HG03521 (cell line): ENCODE measurements at regions not wholly inside any gene's neighbourhood (a gene's known extent, or its start where the extent isn't known, plus 50 kb on each side); places are given as distances from the start of the nearest gene placed in this dataset.
A peak's percentile ranks its signal among the peaks of the same experiment; 100 is the strongest.

Experiments
- ATAC-seq: cut with Tn5 transposase; IDR thresholded peaks from one replicate; pipeline ENCODE4 v1.9.1; 2021; ENCODE audit warnings: mild to moderate bottlenecking, moderate library complexity; ENCODE audit not compliant: unreplicated experiment

DNA sequence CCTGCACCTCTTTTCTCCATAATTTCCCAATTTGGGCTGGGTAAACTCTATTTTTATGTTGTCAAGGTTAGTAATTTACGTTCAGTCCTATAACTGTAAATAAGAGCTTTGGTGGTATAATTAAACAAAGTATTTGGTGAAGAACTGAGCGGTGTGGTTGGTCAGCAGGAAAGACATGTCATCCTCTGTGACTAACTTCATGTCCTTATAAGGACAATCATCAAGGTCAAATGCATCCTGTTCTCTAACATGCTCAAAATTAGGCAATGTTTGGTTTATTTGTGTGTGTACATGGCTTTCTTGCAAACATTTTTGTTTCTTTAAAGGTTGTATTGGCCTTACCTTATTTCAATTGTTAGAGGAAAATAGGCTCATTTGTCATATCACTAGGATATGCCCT lies 121.5 kb upstream of the NABP1 start:
- ATAC-seq, result no peak

DNA sequence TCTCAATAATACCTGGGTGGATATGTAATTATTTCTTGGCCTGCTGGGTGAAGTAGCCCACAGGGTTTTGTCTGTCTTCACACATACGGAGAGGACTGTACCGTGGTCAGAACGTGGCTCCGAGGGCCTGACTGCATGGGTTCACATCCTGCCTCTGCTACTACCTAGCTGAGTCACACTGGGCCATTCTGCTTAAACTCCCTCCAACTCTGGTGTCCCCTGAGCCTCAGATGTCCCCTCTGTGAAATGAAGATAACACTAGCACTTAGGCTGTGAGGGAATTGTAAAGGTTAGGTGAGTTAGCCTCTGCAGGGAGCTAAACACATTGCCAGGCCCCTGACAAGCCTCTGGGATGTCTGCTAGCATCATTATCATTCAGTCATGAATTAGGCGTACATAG lies 120.1 kb upstream of the NABP1 start:
- ATAC-seq, result no peak

DNA sequence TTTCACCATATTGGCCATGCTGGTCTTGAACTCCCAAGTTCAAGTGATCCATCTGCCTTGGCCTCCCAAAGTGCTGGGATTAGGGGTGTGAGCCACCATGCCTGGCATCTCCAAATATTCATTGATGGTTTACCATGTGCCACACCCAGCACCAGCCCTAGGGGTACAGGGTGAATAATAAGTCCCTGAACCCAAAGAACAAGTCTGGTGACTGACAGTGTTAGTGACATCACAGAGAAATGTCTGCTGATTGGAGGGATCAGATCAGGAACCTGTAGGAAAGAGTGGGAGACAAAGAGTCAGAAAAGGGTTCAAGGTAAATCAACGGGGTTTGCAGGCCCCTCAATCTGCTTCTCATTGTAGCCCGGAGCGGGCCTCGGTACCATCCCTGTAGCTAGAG lies 118.4 kb upstream of the NABP1 start:
- no peak for ATAC-seq

DNA sequence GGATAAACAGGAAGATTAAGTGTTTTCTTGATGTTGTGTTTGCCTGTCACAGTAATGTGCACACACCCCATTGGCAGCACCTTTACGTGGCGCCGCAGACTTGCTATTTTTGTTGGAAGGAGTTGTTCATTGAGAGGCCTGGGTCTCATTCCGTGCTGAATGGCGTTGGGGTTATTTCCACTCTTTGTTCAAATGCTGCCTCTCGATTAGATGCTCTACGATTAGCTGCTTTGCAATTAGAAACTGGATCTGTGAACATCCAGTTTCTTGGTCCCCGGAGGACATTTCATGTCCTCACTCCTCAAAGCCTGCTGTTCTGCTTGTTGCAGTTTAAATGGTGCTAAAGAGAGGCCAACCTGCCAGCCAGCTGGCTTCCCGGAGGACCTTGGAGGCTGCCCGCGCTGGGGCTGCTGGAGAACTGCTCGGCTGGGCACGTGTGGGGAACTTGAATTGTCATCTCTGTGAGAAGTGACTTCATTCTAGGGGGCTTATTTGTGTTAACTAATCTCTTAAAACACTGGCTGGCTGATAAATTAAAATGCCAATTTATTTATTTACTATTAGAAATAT lies 117.4 kb upstream of the NABP1 start:
- ATAC-seq, result no peak

DNA sequence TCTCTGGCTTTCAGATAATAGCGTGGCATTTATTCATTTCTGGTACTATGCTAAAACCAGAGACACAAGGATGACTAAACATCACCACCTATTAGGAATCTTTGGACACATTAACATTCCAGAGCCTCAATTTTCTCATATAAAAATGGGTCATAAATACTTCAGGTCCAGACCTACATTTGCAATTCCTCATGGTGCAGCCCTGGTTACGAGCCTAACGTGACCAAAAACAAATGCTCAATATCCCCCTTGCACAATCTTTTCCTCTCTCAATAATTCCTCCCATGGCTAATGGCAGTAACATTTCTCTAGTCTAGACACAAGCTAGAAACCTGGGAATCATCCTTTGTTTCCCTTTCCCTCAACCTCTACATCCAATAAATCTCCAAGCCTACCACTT lies 112.8 kb upstream of the NABP1 start:
- ATAC-seq, result no peak

DNA sequence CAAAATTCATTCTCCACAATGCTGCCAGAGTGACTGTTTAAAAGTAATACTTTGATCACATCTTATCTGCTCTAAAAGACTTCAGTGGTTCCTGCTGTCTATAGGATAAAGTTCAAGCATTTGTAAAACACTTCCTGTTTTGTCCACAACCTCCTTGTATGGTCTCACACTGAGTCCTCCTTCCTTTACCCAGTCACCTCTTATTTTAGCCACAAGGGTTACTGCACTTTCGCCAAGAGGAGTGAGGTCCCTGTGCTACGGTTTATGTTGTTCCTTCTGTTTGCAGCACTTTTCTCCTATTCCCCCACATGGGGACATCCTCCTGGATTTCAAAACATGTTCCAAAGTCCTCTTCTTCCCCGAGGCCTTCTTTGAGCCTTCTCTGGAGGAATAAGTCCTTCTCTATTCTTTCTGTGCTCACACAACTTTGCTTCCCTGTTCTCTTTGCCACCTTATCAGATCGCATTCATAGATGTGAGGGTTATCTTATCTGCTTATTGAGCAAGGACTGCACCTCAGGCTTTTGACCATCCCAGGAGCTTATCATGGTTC lies 112.2 kb upstream of the NABP1 start:
- peak; percentile 83 for ATAC-seq

DNA sequence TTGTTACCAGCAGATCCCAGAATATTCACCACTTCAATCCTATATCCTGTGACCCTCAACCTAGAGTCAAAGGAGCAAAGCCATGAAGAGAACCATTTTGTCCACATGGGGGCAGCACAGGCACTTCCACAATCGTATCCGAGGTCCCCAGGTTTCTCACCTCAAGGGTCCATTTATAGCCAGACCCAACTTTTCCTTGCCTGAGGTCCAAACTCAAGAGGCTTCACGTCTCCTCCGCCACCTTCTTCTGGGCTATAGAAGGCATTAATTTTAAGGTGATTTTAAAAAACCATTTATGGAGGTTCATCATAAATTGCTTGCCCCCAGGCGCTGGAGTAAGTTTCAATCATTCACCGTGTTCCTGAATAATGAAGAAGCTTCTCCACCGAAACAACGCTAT lies 111.6 kb upstream of the NABP1 start:
- peak; percentile 46 for ATAC-seq

DNA sequence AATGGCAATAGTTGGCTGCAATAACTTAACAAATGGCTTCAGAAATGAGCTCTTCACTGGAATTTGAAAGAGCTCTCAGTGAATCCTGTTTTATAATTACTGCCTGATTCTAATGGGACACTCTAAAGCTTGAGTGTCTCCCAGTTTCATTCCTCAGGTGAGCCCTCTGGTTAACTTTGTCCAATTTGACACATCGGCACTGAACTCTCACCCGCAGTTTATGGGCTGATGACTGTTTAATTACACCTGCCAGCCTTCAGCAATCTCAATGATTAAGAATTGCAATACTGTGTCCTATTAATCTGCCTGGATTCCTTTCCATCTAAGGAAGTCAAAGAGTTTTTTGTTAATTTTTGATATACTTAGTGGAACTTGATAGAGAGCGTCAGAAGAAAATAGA lies 110.7 kb upstream of the NABP1 start:
- ATAC-seq, result no peak

DNA sequence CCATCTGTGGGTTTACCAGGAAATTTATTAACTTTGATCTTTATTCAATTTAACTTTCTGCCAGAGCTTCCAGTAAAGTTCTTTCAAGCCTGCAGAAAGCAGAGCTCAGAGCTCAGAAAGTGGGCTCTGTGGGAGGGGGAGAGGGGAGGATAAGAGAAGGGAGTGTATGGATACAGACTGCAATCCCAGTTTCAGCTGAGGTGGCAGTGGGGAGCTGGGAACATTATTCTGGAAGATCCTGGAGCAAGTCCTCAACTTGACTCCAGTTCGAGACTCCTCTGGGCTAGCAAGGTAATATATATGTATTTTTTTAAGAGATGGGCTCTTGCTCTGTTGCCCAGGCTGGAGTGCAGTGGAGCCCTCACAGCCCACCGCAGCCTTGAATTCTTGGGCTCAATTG lies 108.9 kb upstream of the NABP1 start:
- no peak for ATAC-seq

DNA sequence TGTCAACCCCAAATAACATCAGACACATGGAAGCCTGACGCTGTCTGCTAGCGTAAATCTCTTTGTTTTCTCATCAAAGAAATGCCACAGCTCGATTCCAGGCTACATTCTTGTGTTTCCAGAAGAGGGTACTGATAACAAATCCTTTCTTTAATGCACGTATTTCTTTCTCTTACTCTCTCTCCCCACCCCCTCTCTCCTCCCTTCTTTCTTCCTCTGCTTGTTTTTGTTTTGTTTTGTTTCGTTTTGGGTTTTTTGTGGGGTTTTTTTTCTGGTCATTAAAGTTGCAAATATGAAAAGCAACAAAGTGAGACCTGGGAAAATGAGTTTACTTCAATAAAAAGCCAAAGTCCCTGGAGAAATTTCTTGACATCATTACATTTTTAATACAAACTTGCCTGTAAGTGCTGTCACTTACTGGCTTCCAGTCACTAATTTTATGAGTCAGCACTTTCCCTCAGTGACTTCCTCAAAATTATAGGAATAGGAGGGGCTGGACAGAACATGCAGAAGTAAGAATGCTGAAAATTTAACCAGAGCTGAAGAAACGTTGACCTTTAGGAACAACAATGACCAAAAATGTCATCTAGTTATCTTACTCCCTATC lies 106.7 kb upstream of the NABP1 start:
- ATAC-seq, result no peak

DNA sequence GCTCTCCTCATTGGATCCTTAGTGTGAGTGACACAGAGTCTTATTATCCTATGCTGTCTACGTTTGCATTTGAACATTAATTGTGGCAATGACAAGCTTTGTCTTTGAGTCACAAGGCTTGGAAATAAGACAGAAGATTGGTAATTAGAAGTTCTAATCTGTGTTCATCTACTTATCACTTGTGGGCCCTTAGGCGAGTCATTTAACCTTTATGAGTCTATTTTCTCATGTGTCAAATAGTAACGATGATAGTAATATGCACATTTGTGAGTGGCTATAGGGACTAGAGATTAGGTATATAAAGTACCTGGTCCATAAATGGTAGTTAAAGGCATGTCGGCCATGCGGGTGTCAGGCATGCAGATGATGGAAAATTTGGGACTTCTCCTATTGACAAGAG lies 105.6 kb upstream of the NABP1 start:
- ATAC-seq, result no peak

DNA sequence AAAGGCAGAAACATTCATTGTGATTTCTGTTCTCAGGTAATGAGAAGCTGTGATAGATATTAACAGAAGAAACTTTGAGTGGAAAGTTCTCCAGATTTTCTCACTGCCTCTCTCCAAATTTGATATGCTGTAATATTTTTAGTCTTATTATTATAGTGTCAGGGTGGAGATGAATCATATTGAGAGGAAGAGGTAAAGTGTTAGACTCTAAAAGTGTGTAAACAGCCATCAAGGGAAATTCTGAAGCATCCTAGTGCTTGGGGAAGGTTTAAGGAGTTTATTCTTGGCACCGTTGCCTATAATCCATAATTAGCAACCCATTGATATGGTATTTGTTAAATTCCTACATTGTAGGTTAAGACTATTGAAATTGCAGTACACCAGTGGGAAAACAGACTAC lies 104.7 kb upstream of the NABP1 start:
- no peak for ATAC-seq

DNA sequence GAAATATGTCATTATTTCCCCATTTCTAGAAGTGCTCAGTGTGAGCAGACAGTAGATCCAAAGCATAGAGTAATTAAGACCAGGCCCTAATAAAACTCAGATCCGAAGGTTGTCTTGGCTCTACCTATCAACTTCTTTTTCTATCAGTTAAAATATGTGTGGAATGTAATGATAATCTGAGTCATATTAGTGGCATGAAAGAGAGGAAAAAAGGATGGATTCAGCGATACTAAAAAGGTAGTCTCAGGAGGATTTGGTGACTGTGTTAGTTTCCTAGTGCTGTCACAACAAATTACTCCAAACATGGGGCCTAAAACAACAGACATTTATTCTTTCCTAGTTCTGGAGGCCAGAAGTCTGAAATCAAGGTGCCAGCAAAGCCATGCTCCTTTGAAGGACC lies 103.7 kb upstream of the NABP1 start:
- ATAC-seq, result no peak

DNA sequence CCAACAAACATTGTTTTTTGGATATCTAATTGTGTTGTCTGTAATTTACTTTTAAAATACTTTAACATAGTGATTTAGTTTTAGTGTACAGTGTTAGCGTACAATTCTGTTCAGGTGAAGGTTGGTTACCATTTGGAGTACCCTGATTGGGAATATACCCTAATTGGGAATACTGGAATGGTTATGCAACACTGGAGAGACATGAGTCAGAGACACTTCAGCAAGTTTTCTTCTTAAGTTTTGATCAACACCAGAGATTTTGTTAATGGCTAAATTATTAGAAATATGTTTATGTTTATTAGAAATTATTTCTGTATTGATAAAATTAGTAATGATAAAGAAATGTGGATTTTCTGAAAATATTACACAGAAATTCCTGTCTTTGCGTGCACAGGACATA lies 100.3 kb upstream of the NABP1 start:
- ATAC-seq, result no peak

DNA sequence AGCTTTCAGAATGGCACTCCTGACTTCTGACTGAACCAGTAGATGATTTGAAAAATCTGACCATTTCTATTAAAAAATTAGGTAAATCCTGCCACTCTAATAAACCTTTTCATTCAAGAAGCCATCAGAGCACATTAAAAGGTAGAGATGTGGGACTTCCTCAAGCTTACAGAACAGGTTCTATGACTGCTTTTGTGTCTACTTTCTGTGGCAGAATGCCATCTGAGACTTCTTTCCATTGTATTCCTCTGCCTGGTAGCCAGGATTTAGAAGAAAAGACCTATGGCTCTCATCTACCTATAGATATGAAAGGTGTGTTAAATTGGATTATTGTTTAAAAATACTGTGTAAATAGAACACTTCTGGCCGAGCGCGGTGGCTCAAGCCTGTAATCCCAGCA lies 99.9 kb upstream of the NABP1 start:
- ATAC-seq, result no peak

DNA sequence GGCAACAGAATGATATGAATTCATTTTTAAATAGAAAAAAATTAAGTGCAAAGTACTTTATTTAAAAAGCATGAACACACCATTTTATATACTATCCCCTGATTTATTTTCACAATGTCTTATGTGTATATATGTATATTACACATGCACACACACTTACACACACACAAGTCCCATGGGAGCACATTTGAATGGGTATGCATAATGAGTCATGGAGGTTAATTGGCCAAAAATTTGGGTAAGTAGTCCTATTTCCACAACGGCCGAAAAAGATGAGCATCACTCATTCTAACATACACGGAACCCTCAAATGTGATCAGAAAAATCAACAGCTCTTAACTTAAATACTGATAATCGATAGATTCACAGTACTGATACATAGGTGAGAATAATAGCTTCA lies 97.4 kb upstream of the NABP1 start:
- ATAC-seq, result no peak

DNA sequence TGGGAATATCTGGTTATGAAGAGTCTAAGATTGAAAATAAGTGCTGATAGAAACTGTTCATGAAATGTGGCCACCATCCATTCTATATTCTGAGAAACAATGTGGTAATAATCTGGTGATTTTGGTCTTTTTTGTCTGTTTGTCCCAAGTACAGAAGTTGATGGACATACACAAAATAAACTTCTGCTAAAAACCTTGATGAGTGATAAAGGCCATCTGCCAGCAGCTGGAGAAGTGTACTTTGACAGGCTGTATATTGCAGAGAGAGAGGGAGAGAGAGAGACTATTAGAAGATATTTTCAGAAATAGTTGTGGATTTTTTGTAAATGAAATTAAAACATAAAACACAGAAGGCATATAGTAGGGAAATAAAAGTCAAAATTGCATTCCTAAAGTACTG lies 96.9 kb upstream of the NABP1 start:
- ATAC-seq, result no peak

DNA sequence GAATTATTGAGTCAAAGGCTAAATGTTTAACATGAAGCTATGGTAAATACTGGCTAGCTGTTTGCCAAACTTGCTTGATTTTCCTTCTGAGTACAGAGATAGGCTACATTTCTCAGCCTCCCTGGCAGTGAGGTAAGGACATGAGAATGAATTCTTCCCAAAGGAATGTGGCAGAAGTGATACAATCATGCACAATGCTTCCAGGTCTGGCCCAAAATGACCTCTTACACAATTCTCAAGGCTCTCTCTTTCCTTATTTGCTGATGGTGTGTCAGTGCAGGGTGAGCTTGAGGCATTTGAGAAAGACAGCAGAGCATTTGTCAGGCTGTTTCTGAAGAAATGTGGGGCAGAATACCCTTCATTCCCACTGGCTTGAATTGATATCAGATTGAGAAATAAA lies 95.6 kb upstream of the NABP1 start:
- ATAC-seq, result no peak

DNA sequence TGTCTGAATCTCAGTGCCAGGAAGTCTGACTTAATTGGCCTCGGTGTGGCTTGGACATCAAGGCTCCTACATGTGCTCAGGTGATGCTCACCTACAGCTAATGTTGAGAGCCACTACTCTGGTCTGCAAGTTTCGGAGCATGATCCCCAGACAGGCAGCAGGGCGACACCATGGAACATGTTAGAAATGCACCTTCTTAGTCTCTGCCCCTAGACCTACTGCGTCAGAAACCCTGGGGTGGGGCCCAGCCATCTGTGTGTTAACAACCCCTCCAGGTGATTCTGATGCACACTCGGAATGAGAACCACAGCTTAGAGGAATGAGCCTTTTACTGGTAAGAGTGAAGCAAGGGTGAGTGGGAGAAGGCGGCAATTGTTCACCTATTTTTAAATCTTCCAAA lies 86.9 kb upstream of the NABP1 start:
- ATAC-seq, result no peak

DNA sequence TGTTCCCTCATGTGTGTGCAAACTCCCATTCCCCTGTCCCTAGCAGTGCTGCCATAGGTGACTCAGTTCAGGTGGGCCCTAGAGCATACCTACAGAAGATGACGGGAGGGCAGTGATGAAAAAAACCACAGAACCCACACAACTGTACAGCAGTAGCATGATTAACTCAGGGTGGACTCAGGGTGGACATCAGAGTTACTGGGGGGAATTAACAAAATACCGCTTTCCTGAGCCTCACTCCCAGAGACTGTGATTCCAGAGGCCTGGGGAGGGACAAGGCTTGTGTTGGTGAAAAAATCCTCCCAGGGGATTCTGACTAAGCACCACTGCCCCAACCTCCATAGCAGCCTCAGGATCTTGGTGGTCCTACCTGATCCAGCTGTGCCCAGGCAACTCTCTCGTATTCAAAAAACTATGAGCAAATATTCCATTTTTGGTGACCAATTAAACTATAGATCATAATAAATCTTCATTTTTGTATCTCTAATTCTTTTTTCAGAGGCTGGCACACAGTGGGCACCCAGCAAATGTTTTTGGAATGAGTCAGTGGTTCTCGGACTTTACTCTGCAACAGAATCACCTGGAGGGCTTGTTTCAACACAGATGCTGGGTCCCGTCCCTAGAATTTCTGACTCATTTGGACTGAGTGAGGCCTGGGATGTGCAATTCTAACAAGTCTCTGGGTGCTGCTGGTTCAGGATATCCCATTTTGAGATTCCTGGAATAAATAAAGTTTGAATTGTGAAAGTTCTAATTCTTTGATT lies 84.1 kb upstream of the NABP1 start:
- ATAC-seq, result no peak

DNA sequence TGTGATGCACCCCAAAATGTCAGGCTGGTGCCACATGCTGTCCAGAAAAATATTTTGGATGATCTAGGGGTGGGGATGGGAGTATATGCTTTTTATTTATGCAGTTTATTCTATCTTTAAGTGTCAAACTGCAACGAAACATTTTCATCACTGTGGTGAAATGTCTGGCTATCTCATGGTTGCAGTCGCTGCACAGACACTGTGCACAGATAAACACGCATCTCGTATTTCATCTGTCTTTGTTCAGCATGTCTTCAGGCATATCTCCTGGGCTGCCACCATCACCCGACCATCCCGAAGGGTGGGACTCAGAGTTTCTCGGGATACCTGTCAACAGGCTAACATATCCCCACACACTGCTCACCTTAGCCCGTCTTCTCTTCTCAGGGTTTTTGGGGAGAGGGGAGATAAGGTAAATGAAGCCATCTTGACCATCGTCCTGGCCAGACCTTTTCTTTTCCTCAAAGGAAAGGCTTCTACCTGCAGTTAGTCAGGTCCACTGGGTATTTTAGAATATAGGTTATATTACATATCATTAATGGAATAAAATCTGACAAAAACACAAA lies 80.7 kb upstream of the NABP1 start:
- ATAC-seq, result no peak

DNA sequence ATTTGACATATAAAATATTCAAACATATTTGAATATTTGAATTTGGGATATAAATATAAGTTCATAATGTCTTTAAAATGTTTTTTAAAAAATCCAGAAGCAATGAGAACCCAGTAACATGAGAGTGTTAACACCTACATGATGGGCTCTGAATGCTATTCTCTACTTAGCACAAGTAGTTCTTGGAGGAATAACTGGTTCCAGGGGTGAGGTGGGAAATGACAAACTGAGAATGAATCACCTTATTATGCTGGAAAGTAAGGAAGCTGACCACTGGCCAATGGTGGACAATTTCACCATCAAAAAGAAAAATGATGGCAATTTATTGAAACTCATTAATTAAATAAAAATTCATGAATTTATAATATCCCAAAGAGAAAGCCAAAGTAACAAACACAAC lies 79.6 kb upstream of the NABP1 start:
- ATAC-seq, result no peak
